ENCODE measurements at regions not wholly inside any gene's neighbourhood (a gene's known extent, or its start where the extent isn't known, plus 50 kb on each side); places are given as distances from the start of the nearest gene placed in this dataset.

GRCh38 chr2:43157506-43158246 lies 68.7 kb downstream of the ZFP36L2 start:
- H3K27ac ChIP-seq: peak overlapping the region; percentile 32 to 89 (median 83)
- peaks cover 33 to 53% (median 41%) of the 10 kb centered on the region in 3 donors for H3K4me1 ChIP-seq
- intact Hi-C loops (cut with DNase I): no loop called here
- no peaks in the 10 kb centered on the region for H3K27me3 ChIP-seq
- FAIRE-seq (no peak), DNase-seq (no peak), ATAC-seq (no peak)
- no peaks in the 10 kb centered on the region for H3K9me3 ChIP-seq
- WGBS, 2 donors: 86 to 90% methylated on average over 14 of the region's 14 CpGs
- TF ChIP-seq CTCF (IDR thresholded peaks at IDR 0.05): no peak
- no peaks in the 10 kb centered on the region for H3K36me3 ChIP-seq
- H3K4me3 ChIP-seq: no peak overlapping the region

GRCh38 chr2:43155851-43156411 lies 70.5 kb downstream of the ZFP36L2 start:
- no peaks in the 10 kb centered on the region for H3K36me3 ChIP-seq
- intact Hi-C loops (cut with DNase I): no loop called here
- no peak for ATAC-seq

GRCh38 chr2:43154685-43155084 lies 71.7 kb downstream of the ZFP36L2 start:
- no peak overlapping the region for H3K27ac ChIP-seq
- DNase-seq (no peak), ATAC-seq (no peak), FAIRE-seq (no peak)
- H3K27me3 ChIP-seq: no peaks in the 10 kb centered on the region
- no peak for TF ChIP-seq CTCF (IDR thresholded peaks at IDR 0.05)
- no peaks in the 10 kb centered on the region for H3K9me3 ChIP-seq
- H3K4me3 ChIP-seq: no peak overlapping the region
- peaks cover 19 to 34% (median 33%) of the 10 kb centered on the region in 3 donors for H3K4me1 ChIP-seq
- H3K36me3 ChIP-seq: no peaks in the 10 kb centered on the region
- intact Hi-C loops (cut with DNase I): no loop called here
- WGBS, 2 donors: 71% methylated on average over 5 of the region's 5 CpGs

More at GRCh38 chr2:43155851-43156411, 70.5 kb downstream of the ZFP36L2 start:
- no peak for DNase-seq
- 77 to 88% methylated on average over 13 of the region's 13 CpGs for WGBS, 2 donors
- Histone ChIP-seq H3K27me3 (no peaks in the 10 kb centered on the region), H3K4me1 (peaks cover 19 to 42% (median 34%) of the 10 kb centered on the region in 3 donors), H3K4me3 (no peak overlapping the region), H3K27ac (no peak overlapping the region), H3K9me3 (no peaks in the 10 kb centered on the region)
- FAIRE-seq: no peak
- TF ChIP-seq CTCF (IDR thresholded peaks at IDR 0.05): no peak

GRCh38 chr2:43152741-43153647 lies 73.4 kb downstream of the ZFP36L2 start:
- no peaks in the 10 kb centered on the region for H3K9me3 ChIP-seq
- no peaks in the 10 kb centered on the region for H3K27me3 ChIP-seq
- TF ChIP-seq CTCF (IDR thresholded peaks at IDR 0.05): no peak
- no peak overlapping the region for H3K27ac ChIP-seq
- WGBS, 2 donors: 32 to 38% methylated on average over 11 of the region's 11 CpGs
- intact Hi-C loops (cut with DNase I): no loop called here
- peak; percentile 36 to 64 (median 52) for ATAC-seq
- FAIRE-seq: no peak
- no peak overlapping the region for H3K4me3 ChIP-seq
- no peak for DNase-seq
- H3K36me3 ChIP-seq: no peaks in the 10 kb centered on the region
- H3K4me1 ChIP-seq: peaks cover 10 to 20% (median 18%) of the 10 kb centered on the region in 3 donors

Data from pancreas (tissue), 10 donors.